22Rv1 (cell line): ENCODE measurements at regions not wholly inside any gene's neighbourhood (a gene's known extent, or its start where the extent isn't known, plus 50 kb on each side); places are given as distances from the start of the nearest gene placed in this dataset.

Experiments used
- CTCF ChIP-seq: fragments of 450-650 bp; IDR thresholded peaks from 2 replicates; pipeline ENCODE4 v1.5.1; 2017; ENCODE audit warnings: mild to moderate bottlenecking
- ZFX ChIP-seq: fragments of 450-650 bp; IDR thresholded peaks from 2 replicates; pipeline ENCODE4 v1.6.1; 2017; ENCODE audit warnings: antibody characterized with exemption, borderline replicate concordance

- TF ChIP-seq CTCF = no peak
- TF ChIP-seq ZFX = no peak
These were observed 555.8 kb upstream of the ID2 start for GRCh38 chr2:8125741-8126711.
